Sigmoid colon (tissue), 6 donors: ENCODE measurements at regions not wholly inside any gene's neighbourhood (a gene's known extent, or its start where the extent isn't known, plus 50 kb on each side); places are given as distances from the start of the nearest gene placed in this dataset.

Experiments used
- DNase-seq: peaks from one replicate; pipeline ENCODE4 v3.0.0-alpha.2; 2019
- H3K27ac ChIP-seq, 4 donors: fragments of 200-600 bp; sonication (generic); one replicate each; pipeline ENCODE4 v1.5.1; 2016 to 2019; ENCODE audit warnings: mild to moderate bottlenecking in 1 of 4
- H3K27me3 ChIP-seq, 3 donors: fragments of 200-600 bp; sonication (generic); one replicate each; pipeline ENCODE4 v1.5.1; 2019; ENCODE audit warnings: mild to moderate bottlenecking in 1 of 3
- H3K36me3 ChIP-seq, 4 donors: fragments of 200-600 bp; sonication (generic); one replicate each; pipeline ENCODE4 v1.5.1; 2016 to 2019
- H3K4me1 ChIP-seq, 4 donors: fragments of 200-600 bp; sonication (generic); one replicate each; pipeline ENCODE4 v1.5.1; 2017 to 2019
- H3K4me3 ChIP-seq, 4 donors: fragments of 200-600 bp; sonication (generic); one replicate each; pipeline ENCODE4 v1.5.1; 2017 to 2019; ENCODE audit warnings: mild to moderate bottlenecking in 2 of 4, moderate library complexity in 1 of 4
- H3K9me3 ChIP-seq, 4 donors: fragments of 200-600 bp in 3 of 4; sonication (generic) in 3 of 4; one replicate each; pipeline versions ENCODE4 v1.5.1 to v1.6.1; 2013 to 2019
- CTCF ChIP-seq, 4 experiments: fragments of 450-650 bp in 3 of 4; fragments of 200-600 bp in 1 of 4; IDR thresholded peaks; one replicate each; pipeline ENCODE4 v1.5.1; 2016 to 2019; ENCODE audit warnings: antibody characterized with exemption in 4 of 4, mild to moderate bottlenecking in 3 of 4, moderate library complexity in 2 of 4
- EP300 ChIP-seq, 4 donors: sonication (generic); formaldehyde crosslinking; IDR thresholded peaks; one replicate each; pipeline ENCODE4 v1.6.1; 2017; ENCODE audit warnings: antibody characterized with exemption in 4 of 4
- POLR2A ChIP-seq, 2 donors: fragments of 450-650 bp; IDR thresholded peaks; one replicate each; pipeline ENCODE4 v1.6.1; 2016; ENCODE audit warnings: antibody characterized with exemption in 2 of 2, mild to moderate bottlenecking in 2 of 2, moderate library complexity in 2 of 2
- POLR2AphosphoS5 ChIP-seq, 4 donors: sonication (generic); formaldehyde crosslinking; IDR thresholded peaks; one replicate each; pipeline ENCODE4 v1.6.1; 2017; ENCODE audit warnings: antibody characterized with exemption in 4 of 4
- WGBS, 2 donors: extraction: QIAGEN DNeasy Blood & Tissue Kit; methylation state at CpG; one replicate each; pipeline ENCODE4 v1.1.7; 2013; 5-methylcytosine and 5-hydroxymethylcytosine counted together
- intact Hi-C: fragments of 100-400 bp; cut with DNase I; formaldehyde crosslinking; loops from one replicate; pipeline ENCODE4 v1.15.1; 2023
- donor health status: healthy with polysubstance abuse.
- donor health status: healthy.

GRCh38 chrX:109862433-109862832, 129.4 kb upstream of the ACSL4 start:
- Histone ChIP-seq H3K4me1 (no peaks in the 10 kb centered on the region), H3K27me3 (no peaks in the 10 kb centered on the region), H3K27ac (no peak overlapping the region), H3K9me3 (no peaks in the 10 kb centered on the region), H3K36me3 (no peaks in the 10 kb centered on the region), H3K4me3 (no peak overlapping the region)
- intact Hi-C loops: no loop called here
- WGBS, 2 donors: 85 to 90% methylated on average over 2 of the region's 2 CpGs
- DNase-seq: no peak
- TF ChIP-seq CTCF (IDR thresholded peaks at IDR 0.05) (no peak), POLR2AphosphoS5 (IDR thresholded peaks at IDR 0.05) (no peak), EP300 (IDR thresholded peaks at IDR 0.05) (no peak), POLR2A (IDR thresholded peaks at IDR 0.05) (no peak)

GRCh38 chrX:109863811-109864210, 130.8 kb upstream of the ACSL4 start:
- intact Hi-C loops: no loop called here
- Histone ChIP-seq H3K27me3 (no peaks in the 10 kb centered on the region), H3K4me1 (no peaks in the 10 kb centered on the region), H3K9me3 (no peaks in the 10 kb centered on the region), H3K4me3 (no peak overlapping the region), H3K36me3 (no peaks in the 10 kb centered on the region), H3K27ac (no peak overlapping the region)
- DNase-seq: no peak
- TF ChIP-seq EP300 (IDR thresholded peaks at IDR 0.05) (no peak), CTCF (IDR thresholded peaks at IDR 0.05) (no peak), POLR2AphosphoS5 (IDR thresholded peaks at IDR 0.05) (no peak), POLR2A (IDR thresholded peaks at IDR 0.05) (no peak)

GRCh38 chrX:109871121-109871888, 131.6 kb upstream of the TMEM164 start:
- Histone ChIP-seq H3K4me3 (no peak overlapping the region), H3K27ac (no peak overlapping the region), H3K9me3 (no peaks in the 10 kb centered on the region), H3K4me1 (no peaks in the 10 kb centered on the region), H3K36me3 (no peaks in the 10 kb centered on the region), H3K27me3 (no peaks in the 10 kb centered on the region)
- TF ChIP-seq POLR2AphosphoS5 (IDR thresholded peaks at IDR 0.05): no peak
- TF ChIP-seq EP300 (IDR thresholded peaks at IDR 0.05): no peak
- TF ChIP-seq CTCF (IDR thresholded peaks at IDR 0.05): no peak
- no peak for TF ChIP-seq POLR2A (IDR thresholded peaks at IDR 0.05)
- DNase-seq: no peak
- intact Hi-C loops: no loop called here
- 88 to 93% methylated on average over 4 of the region's 4 CpGs for WGBS, 2 donors

- H3K27ac ChIP-seq: no peak overlapping the region
- no peaks in the 10 kb centered on the region for H3K27me3 ChIP-seq
- 71 to 78% methylated on average over 4 of the region's 4 CpGs for WGBS, 2 donors
- H3K36me3 ChIP-seq: no peaks in the 10 kb centered on the region
- H3K9me3 ChIP-seq: no peaks in the 10 kb centered on the region
- no peak for DNase-seq
- no peak overlapping the region for H3K4me3 ChIP-seq
- intact Hi-C loops: no loop called here
- no peaks in the 10 kb centered on the region for H3K4me1 ChIP-seq
- TF ChIP-seq CTCF (IDR thresholded peaks at IDR 0.05) (no peak), POLR2AphosphoS5 (IDR thresholded peaks at IDR 0.05) (no peak), POLR2A (IDR thresholded peaks at IDR 0.05) (no peak), EP300 (IDR thresholded peaks at IDR 0.05) (no peak)
Observed at GRCh38 chrX:109872021-109872732, 130.7 kb upstream of the TMEM164 start.
